ENCODE measurements at regions not wholly inside any gene's neighbourhood (a gene's known extent, or its start where the extent isn't known, plus 50 kb on each side); places are given as distances from the start of the nearest gene placed in this dataset.

DNA sequence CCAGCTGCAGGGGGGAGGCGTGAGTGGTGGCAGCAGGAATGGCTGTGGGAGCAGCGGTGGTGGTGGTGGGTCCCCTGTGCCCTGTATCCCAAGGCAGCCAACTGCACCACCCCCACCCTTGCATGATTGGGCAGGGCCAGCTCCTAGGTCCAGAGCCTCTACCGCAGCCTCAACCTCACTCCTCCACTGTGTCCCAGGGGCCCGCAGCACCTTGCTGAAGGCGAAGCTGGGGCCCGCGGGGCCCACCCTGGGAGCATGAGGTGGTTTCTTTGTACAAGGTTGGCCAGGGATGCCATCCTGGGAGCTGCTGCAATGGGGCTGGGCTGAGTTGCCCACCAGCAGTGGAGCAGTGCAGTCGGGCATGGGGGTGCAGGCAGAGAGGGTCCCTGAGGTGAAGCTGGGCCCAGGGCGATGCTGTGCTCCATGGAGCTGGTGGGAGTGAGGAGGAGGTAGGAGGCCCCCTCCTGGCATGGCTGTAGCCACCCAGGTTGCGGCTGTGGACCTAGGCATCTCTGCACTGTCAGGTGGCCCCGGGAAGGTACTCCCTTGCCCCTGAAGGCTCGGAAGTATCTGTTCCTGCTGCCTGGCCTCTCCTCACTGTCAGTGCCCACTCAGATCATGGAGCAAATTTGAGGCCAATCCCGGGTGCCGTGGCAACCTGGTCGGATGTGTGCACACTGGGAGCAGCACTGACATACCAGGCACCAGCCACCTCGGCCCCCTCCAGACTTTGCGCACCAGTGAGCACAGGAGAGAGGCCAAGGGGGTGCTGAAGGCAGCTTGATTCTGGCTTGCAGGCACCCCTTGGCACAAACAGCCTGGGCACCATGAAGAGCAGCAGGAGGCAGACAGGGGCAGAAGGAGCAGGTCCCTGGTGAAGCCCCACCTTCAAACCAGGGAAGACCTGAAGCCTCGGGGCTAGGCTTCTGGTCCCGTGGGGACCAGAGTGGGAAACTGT, 60.2 kb upstream of the L3MBTL3 start:
- H3K36me3 Mint-ChIP-seq = no peaks in the 10 kb centered on the region
- no peaks in the 10 kb centered on the region for H3K27me3 Mint-ChIP-seq (ENCODE audit: low read depth)
- no peak for TF ChIP-seq GRHL2 (CRISPR knock-in tag; IDR thresholded peaks at IDR 0.05; ENCODE audit: insufficient replicate concordance, severe bottlenecking)
- no peak for TF ChIP-seq MYBL2 (CRISPR knock-in tag; IDR thresholded peaks at IDR 0.05)
- TF ChIP-seq IRF2 (CRISPR knock-in tag; IDR thresholded peaks at IDR 0.05; ENCODE audit: borderline replicate concordance, low read depth) = no peak
- TF ChIP-seq, protein P1, sequence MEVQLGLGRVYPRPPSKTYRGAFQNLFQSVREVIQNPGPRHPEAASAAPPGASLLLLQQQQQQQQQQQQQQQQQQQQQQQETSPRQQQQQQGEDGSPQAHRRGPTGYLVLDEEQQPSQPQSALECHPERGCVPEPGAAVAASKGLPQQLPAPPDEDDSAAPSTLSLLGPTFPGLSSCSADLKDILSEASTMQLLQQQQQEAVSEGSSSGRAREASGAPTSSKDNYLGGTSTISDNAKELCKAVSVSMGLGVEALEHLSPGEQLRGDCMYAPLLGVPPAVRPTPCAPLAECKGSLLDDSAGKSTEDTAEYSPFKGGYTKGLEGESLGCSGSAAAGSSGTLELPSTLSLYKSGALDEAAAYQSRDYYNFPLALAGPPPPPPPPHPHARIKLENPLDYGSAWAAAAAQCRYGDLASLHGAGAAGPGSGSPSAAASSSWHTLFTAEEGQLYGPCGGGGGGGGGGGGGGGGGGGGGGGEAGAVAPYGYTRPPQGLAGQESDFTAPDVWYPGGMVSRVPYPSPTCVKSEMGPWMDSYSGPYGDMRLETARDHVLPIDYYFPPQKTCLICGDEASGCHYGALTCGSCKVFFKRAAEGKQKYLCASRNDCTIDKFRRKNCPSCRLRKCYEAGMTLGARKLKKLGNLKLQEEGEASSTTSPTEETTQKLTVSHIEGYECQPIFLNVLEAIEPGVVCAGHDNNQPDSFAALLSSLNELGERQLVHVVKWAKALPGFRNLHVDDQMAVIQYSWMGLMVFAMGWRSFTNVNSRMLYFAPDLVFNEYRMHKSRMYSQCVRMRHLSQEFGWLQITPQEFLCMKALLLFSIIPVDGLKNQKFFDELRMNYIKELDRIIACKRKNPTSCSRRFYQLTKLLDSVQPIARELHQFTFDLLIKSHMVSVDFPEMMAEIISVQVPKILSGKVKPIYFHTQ (CRISPR knock-in tag; IDR thresholded peaks at IDR 0.05) = no peak
- TF ChIP-seq, protein P2, sequence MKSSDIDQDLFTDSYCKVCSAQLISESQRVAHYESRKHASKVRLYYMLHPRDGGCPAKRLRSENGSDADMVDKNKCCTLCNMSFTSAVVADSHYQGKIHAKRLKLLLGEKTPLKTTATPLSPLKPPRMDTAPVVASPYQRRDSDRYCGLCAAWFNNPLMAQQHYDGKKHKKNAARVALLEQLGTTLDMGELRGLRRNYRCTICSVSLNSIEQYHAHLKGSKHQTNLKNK (CRISPR knock-in tag; IDR thresholded peaks at IDR 0.05) = no peak
- DNase-seq (ENCODE audit: low spot score) (no peak), ATAC-seq (no peak)
- no peak overlapping the region for H3K4me3 Mint-ChIP-seq
- H3K4me1 Mint-ChIP-seq = peaks cover 7% of the 10 kb centered on the region; the same call in 1 of the 2 replicates
- H3K27ac Mint-ChIP-seq = no peak overlapping the region
- CTCF ChIA-PET = interaction anchor here (1.0 kb wide), 1 partner anchor 63 kb away, joined by 3 read pairs; no protein-coding TSS in a partner anchor
- POLR2A ChIA-PET = no interaction called here
- H3K9me3 Mint-ChIP-seq = peaks cover 3% of the 10 kb centered on the region; the same call in 1 of the 2 replicates

DNA sequence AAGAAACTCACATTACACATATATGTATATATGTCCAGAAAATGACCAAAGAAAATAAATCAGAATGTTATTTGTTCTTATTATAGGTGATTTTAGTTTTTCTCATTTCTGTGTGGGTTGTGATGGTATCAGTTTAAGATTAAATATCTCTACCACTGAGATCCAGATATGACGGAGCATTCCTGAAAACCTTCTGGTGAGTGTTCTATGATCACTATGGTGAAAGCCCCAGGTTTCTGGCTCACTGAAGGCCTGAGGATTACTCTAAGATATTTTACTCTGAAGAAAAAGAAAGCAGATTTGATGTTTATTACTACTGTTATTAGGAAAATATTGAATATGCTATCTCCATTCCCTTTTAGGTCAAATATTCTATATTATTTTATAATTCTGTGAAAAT, 62.8 kb upstream of the L3MBTL3 start:
- H3K9me3 Mint-ChIP-seq = peaks cover 7% of the 10 kb centered on the region; the same call in 1 of the 2 replicates
- no peaks in the 10 kb centered on the region for H3K27me3 Mint-ChIP-seq (ENCODE audit: low read depth)
- no peak overlapping the region for H3K27ac Mint-ChIP-seq
- TF ChIP-seq, protein P3, sequence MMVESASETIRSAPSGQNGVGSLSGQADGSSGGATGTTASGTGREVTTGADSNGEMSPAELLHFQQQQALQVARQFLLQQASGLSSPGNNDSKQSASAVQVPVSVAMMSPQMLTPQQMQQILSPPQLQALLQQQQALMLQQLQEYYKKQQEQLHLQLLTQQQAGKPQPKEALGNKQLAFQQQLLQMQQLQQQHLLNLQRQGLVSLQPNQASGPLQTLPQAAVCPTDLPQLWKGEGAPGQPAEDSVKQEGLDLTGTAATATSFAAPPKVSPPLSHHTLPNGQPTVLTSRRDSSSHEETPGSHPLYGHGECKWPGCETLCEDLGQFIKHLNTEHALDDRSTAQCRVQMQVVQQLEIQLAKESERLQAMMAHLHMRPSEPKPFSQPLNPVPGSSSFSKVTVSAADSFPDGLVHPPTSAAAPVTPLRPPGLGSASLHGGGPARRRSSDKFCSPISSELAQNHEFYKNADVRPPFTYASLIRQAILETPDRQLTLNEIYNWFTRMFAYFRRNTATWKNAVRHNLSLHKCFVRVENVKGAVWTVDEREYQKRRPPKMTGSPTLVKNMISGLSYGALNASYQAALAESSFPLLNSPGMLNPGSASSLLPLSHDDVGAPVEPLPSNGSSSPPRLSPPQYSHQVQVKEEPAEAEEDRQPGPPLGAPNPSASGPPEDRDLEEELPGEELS (CRISPR knock-in tag; IDR thresholded peaks at IDR 0.05) = no peak
- no peak for TF ChIP-seq CREM (CRISPR knock-in tag; IDR thresholded peaks at IDR 0.05)
- TF ChIP-seq, protein P4, sequence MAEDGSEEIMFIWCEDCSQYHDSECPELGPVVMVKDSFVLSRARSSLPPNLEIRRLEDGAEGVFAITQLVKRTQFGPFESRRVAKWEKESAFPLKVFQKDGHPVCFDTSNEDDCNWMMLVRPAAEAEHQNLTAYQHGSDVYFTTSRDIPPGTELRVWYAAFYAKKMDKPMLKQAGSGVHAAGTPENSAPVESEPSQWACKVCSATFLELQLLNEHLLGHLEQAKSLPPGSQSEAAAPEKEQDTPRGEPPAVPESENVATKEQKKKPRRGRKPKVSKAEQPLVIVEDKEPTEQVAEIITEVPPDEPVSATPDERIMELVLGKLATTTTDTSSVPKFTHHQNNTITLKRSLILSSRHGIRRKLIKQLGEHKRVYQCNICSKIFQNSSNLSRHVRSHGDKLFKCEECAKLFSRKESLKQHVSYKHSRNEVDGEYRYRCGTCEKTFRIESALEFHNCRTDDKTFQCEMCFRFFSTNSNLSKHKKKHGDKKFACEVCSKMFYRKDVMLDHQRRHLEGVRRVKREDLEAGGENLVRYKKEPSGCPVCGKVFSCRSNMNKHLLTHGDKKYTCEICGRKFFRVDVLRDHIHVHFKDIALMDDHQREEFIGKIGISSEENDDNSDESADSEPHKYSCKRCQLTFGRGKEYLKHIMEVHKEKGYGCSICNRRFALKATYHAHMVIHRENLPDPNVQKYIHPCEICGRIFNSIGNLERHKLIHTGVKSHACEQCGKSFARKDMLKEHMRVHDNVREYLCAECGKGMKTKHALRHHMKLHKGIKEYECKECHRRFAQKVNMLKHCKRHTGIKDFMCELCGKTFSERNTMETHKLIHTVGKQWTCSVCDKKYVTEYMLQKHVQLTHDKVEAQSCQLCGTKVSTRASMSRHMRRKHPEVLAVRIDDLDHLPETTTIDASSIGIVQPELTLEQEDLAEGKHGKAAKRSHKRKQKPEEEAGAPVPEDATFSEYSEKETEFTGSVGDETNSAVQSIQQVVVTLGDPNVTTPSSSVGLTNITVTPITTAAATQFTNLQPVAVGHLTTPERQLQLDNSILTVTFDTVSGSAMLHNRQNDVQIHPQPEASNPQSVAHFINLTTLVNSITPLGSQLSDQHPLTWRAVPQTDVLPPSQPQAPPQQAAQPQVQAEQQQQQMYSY (CRISPR knock-in tag; IDR thresholded peaks at IDR 0.05) = no peak
- TF ChIP-seq GRHL2 (CRISPR knock-in tag; IDR thresholded peaks at IDR 0.05; ENCODE audit: insufficient replicate concordance, severe bottlenecking) = no peak
- TF ChIP-seq ZBTB21 (CRISPR knock-in tag; IDR thresholded peaks at IDR 0.05; ENCODE audit: borderline replicate concordance) = no peak
- no peak for TF ChIP-seq ZNF232 (CRISPR knock-in tag; IDR thresholded peaks at IDR 0.05)
- TF ChIP-seq HMGA2 (CRISPR knock-in tag; IDR thresholded peaks at IDR 0.05) = no peak
- no peak for TF ChIP-seq ZNF219 (CRISPR knock-in tag; IDR thresholded peaks at IDR 0.05; ENCODE audit: borderline replicate concordance)
- no peak for TF ChIP-seq SMAD4 (CRISPR knock-in tag; IDR thresholded peaks at IDR 0.05)
- TF ChIP-seq NFATC4 (CRISPR knock-in tag; IDR thresholded peaks at IDR 0.05) = no peak
- TF ChIP-seq ZNF396 (CRISPR knock-in tag; IDR thresholded peaks at IDR 0.05; ENCODE audit: borderline replicate concordance) = no peak
- DNase-seq (ENCODE audit: low spot score) = no peak
- ChIA-PET CTCF (no interaction called here), POLR2A (no interaction called here)
- H3K4me1 Mint-ChIP-seq = peaks cover 11% of the 10 kb centered on the region
- ATAC-seq = no peak
- no peaks in the 10 kb centered on the region for H3K36me3 Mint-ChIP-seq
- H3K4me3 Mint-ChIP-seq = no peak overlapping the region

All from WTC11 (cell line).